Astrocyte of the cerebellum (primary cell): ENCODE measurements at regions not wholly inside any gene's neighbourhood (a gene's known extent, or its start where the extent isn't known, plus 50 kb on each side); places are given as distances from the start of the nearest gene placed in this dataset.

Source experiments
- DNase-seq: peaks from one replicate; pipeline ENCODE4 v3.0.0-alpha.2; 2011; ENCODE audit warnings: low read depth
- H3K4me3 ChIP-seq: 2 replicates; pipeline ENCODE4 v1.5.1; 2011; ENCODE audit warnings: mild to moderate bottlenecking, low read depth, low read length, moderate library complexity
- in situ Hi-C: cut with HindIII; loops from 2 replicates; pipeline ENCODE4 v1.10.0; 2017; ENCODE audit warnings: low sequenced_read_pairs
- TF ChIP-seq, protein P1 (sequence below): IDR thresholded peaks from 2 replicates; pipeline ENCODE4 v1.5.1; 2012; ENCODE audit warnings: low read length, low read depth, moderate library complexity, mild to moderate bottlenecking; ENCODE audit errors: missing control alignments

DNA sequence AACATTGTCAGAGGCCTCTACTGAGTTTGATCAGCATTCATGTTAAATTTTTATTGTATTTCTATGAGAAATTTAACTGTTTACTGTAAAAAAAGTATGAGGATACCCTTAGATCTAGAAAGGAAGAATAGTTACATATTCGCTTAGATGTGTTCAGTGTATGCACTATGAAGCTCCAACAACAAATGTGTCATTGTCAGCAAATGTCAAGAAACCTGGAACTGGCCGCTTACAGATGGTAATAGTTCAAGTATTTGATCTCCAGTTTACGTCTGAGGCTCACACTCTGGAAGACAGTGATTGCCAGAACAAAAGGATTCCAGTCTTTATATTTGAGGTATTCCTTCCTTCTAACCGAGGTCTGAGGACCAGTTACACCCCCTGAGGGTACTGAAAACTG lies 921.2 kb upstream of the LRRTM1 start:
- in situ Hi-C loops, result no loop called here
- no peak for DNase-seq
- TF ChIP-seq, protein P1, sequence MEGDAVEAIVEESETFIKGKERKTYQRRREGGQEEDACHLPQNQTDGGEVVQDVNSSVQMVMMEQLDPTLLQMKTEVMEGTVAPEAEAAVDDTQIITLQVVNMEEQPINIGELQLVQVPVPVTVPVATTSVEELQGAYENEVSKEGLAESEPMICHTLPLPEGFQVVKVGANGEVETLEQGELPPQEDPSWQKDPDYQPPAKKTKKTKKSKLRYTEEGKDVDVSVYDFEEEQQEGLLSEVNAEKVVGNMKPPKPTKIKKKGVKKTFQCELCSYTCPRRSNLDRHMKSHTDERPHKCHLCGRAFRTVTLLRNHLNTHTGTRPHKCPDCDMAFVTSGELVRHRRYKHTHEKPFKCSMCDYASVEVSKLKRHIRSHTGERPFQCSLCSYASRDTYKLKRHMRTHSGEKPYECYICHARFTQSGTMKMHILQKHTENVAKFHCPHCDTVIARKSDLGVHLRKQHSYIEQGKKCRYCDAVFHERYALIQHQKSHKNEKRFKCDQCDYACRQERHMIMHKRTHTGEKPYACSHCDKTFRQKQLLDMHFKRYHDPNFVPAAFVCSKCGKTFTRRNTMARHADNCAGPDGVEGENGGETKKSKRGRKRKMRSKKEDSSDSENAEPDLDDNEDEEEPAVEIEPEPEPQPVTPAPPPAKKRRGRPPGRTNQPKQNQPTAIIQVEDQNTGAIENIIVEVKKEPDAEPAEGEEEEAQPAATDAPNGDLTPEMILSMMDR, result no peak
- no peak overlapping the region for H3K4me3 ChIP-seq

DNA sequence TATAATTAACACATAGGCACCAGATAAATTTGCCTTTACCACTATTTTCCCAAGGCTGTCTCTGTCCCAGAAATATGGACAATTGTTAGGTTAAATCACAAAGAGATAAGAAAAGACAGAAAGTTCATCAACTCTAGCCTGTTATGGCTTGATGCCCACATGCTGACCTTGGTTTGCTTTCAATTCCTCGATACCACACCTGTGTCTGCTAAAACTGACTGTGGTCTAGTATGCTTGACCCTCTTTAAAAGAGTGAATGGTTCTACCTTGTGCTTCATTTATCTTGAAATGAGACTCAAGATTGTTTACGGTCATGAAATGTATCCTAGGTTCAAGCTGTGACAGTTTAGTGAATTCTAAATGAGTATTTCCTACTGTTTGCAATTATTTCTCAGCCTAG lies 909.0 kb upstream of the LRRTM1 start:
- DNase-seq, result no peak
- in situ Hi-C loops, result no loop called here
- no peak overlapping the region for H3K4me3 ChIP-seq
- TF ChIP-seq, protein P1, result no peak

DNA sequence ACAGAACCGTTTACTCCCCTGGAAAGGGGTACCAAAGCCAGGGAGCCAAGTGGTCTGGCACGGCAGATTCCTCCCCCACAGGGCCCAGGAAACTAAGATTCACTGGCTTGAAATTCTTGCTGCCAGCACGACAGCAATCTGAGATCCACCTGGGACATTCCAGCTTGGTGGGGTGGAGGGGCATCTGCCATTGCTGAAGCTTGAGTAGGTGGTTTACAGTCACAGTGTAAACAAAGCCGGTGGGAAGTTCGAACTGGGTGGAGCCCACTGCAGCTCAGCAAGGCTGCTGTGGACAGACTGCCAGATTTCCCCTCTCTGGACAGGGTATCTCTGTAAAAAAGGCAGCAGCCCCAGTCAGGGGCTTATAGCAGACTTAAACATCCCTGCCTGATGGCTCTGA lies 901.7 kb upstream of the LRRTM1 start:
- TF ChIP-seq, protein P1, result no peak
- no peak overlapping the region for H3K4me3 ChIP-seq
- in situ Hi-C loops, result no loop called here
- DNase-seq, result no peak

DNA sequence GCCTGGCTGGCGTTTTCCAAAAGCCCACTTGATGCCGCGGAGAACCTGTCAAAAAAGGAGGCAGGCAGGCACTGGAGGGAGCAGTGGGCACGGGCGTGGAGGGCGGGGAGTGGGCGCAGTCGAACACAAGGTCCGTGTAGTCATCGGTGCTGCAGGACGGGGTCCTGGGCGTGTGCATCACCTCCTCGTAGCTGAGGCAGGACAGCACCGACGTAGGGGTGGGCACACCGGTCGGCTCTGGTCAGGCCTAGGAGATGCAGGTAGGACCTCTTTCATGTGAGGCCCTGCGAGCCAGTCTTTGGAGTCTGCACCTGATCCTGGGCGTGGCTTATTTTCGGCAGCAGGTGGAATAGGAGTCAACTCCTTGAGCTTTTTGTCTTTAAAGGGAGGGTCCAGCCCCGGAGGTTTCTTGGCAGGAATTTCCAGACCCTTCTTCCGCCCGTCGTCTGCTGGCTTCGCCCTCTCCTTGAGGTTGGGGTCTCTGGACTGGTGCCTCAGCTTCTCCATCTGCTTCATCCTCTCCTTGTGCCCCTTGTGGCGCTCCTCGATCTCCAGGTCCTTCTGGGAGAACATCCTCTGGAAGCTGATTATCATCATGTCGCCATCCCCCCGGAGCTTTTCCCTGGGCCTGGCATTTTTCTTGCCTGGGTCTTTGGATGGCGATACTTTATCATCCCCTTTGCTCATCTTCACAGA lies 892.5 kb upstream of the LRRTM1 start:
- no peak overlapping the region for H3K4me3 ChIP-seq
- in situ Hi-C loops, result no loop called here
- DNase-seq, result no peak
- TF ChIP-seq, protein P1, result no peak

DNA sequence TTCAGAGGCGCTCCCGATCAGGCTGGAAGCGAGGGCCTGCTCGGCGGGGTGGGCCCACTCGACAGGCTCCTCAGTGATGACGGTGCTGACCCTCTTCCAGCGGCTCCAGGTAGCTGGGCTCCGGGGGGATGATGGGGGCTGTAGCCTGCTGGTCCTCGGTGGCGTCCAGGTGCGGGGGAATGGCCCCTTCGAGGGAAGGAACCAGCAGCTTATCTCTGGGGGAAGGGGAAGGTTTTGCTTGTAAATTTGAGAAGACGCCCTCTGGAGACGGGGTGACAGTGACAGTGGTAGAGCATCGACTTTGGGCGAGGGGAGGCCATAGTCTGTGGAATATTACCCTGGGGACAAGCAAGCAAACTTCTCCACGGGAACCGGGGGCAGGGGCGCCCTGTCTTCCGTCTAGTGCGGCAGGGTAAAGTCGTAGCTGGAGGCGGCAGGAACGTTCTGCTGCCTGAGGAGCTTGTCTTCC lies 891.9 kb upstream of the LRRTM1 start:
- TF ChIP-seq, protein P1, result no peak
- no peak overlapping the region for H3K4me3 ChIP-seq
- in situ Hi-C loops, result no loop called here
- no peak for DNase-seq

DNA sequence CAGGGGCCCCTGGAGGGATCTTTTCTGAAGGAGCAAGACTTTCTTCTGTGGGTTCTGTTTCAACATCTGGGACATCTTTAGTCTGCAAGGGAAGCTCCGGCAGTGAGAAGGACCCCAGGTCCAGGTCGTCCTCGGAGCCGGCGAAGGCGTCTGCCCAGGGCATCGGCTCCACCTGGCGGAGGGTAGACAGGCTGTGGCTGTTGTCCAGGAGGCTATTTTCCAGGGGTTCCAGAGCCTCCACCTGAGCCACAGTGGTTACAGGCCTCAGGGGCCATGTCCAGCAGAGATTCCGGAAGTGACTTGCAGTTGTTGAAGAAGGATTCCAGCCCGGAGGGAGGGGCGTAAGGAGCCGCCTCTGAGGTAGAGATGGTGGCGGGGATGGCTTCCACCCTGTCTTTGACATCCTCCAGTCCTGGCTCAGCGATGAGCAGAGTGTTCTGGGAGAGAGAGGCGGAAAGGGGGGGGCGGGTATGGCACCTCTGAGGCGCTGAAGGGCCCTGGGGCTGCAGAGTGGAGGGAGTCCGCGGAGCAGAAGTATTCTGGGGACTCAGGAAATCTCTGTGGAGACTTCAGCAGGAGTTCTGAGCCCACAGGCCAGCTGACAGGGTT lies 891.3 kb upstream of the LRRTM1 start:
- DNase-seq, result no peak
- TF ChIP-seq, protein P1, result no peak
- in situ Hi-C loops, result no loop called here
- no peak overlapping the region for H3K4me3 ChIP-seq
